ENCODE measurements at regions not wholly inside any gene's neighbourhood (a gene's known extent, or its start where the extent isn't known, plus 50 kb on each side); places are given as distances from the start of the nearest gene placed in this dataset.

- no peak for TF ChIP-seq REST (IDR thresholded peaks at IDR 0.05; ENCODE audit: unreplicated experiment)
- TF ChIP-seq CTCF (conservative IDR thresholded peaks at IDR 0.05; ENCODE audit: low read depth in 2 of 2) = no peak
- TF ChIP-seq EZH2phosphoT487 (IDR thresholded peaks at IDR 0.05; ENCODE audit: unreplicated experiment) = no peak
- no peak for TF ChIP-seq ZNF462 (CRISPR knock-in tag; IDR thresholded peaks at IDR 0.05)
- TF ChIP-seq EZH2 (IDR thresholded peaks at IDR 0.05; ENCODE audit: low read depth, unreplicated experiment) = no peak
These were observed 192.9 kb upstream of the POU3F3 start for GRCh38 chr2:104660991-104661390.
